PC-3 (cell line): ENCODE measurements at regions not wholly inside any gene's neighbourhood (a gene's known extent, or its start where the extent isn't known, plus 50 kb on each side); places are given as distances from the start of the nearest gene placed in this dataset.

ENCODE experiments used
- ATAC-seq: fragments of 200-7000 bp; cut with Tn5 transposase; 2 replicates; pipeline ENCODE4 v1.9.1; 2020; ENCODE audit warnings: mild to moderate bottlenecking, moderate library complexity
- BruUV-seq: library from RNA; stranded (reverse); fragments of 400-500 nt; replicated peaks from 2 replicates; lab custom pipeline; 2021; lab: Mats Ljungman, UMichigan
- CTCF ChIA-PET: fragments of 300-600 bp; sonication (Branson Sonifier 250); formaldehyde crosslinking; loops from one replicate; lab custom pipeline; 2022; ENCODE audit warnings: antibody characterized with exemption; lab: Charles Lee
- POLR2A ChIA-PET: fragments of 300-600 bp; sonication (Branson Sonifier 250); formaldehyde crosslinking; loops from one replicate; lab custom pipeline; 2022; ENCODE audit warnings: antibody characterized with exemption; ENCODE audit not compliant: unreplicated experiment; lab: Charles Lee
- DNase-seq: peaks from one replicate; pipeline ENCODE4 v3.0.0-alpha.2; 2015
- H2AFZ ChIP-seq: fragments of 300-600 bp; sonication (generic); 2 replicates; pipeline ENCODE4 v1.6.0; 2016; ENCODE audit warnings: antibody characterized with exemption, low read length
- H3F3A ChIP-seq: fragments of 300-600 bp; sonication (generic); one replicate; pipeline ENCODE4 v1.6.0; 2017; ENCODE audit warnings: antibody characterized with exemption, low read length, control low read depth, mild to moderate bottlenecking; ENCODE audit not compliant: unreplicated experiment
- H3K27ac ChIP-seq: fragments of 300-600 bp; sonication (generic); 2 replicates; pipeline ENCODE4 v1.5.1; 2016; ENCODE audit warnings: mild to moderate bottlenecking, low read length
- H3K27me3 ChIP-seq: fragments of 300-600 bp; sonication (generic); 2 replicates; pipeline ENCODE4 v1.6.1; 2016; ENCODE audit warnings: low read length, mixed read lengths
- H3K36me3 ChIP-seq: fragments of 300-600 bp; sonication (generic); 2 replicates; pipeline ENCODE4 v1.6.1; 2016; ENCODE audit warnings: low read depth, mixed run types, low read length, mixed read lengths
- H3K4me1 ChIP-seq: fragments of 300-600 bp; sonication (generic); 2 replicates; pipeline ENCODE4 v1.5.1; 2016; ENCODE audit warnings: low read length; ENCODE audit not compliant: insufficient read depth
- H3K4me2 ChIP-seq: fragments of 300-600 bp; sonication (generic); 2 replicates; pipeline ENCODE4 v1.6.0; 2016; ENCODE audit warnings: low read length
- H3K4me3 ChIP-seq: fragments of 300-600 bp; sonication (generic); 2 replicates; pipeline ENCODE4 v1.5.1; 2016; ENCODE audit warnings: mild to moderate bottlenecking, low read length, mixed read lengths
- H3K79me2 ChIP-seq: fragments of 300-600 bp; sonication (generic); 2 replicates; pipeline ENCODE4 v1.6.1; 2017; ENCODE audit warnings: low read length, mixed read lengths
- H3K9ac ChIP-seq: fragments of 300-600 bp; sonication (generic); 2 replicates; pipeline ENCODE4 v1.6.0; 2016; ENCODE audit warnings: mild to moderate bottlenecking, low read length
- H3K9me2 ChIP-seq: fragments of 300-600 bp; sonication (generic); replicated peaks from 2 replicates; pipeline ENCODE4 v1.6.1; 2016; ENCODE audit warnings: mixed run types, low read length, mixed read lengths
- H3K9me3 ChIP-seq: fragments of 300-600 bp; sonication (generic); 2 replicates; pipeline ENCODE4 v1.6.1; 2016; ENCODE audit warnings: low read length, mixed read lengths
- H4K20me1 ChIP-seq: fragments of 300-600 bp; sonication (generic); 2 replicates; pipeline ENCODE4 v1.6.1; 2016; ENCODE audit warnings: low read length, mixed read lengths
- EZH2 ChIP-seq: fragments of 300-600 bp; sonication (generic); IDR thresholded peaks from one replicate; pipeline ENCODE4 v1.6.1; 2017; ENCODE audit warnings: antibody characterized with exemption, mild to moderate bottlenecking, low read length; ENCODE audit not compliant: unreplicated experiment
- EZH2phosphoT487 ChIP-seq: fragments of 300-600 bp; sonication (generic); IDR thresholded peaks from 2 replicates; pipeline ENCODE4 v1.6.1; 2018; ENCODE audit warnings: mild to moderate bottlenecking, antibody characterized with exemption, low read length, borderline replicate concordance
- intact Hi-C: fragments of 100-400 bp; cut with micrococcal nuclease; formaldehyde crosslinking; loops from 2 replicates; pipeline ENCODE4 v1.9.0; 2023
- TF ChIP-seq, protein P1 (sequence below): fragments of 300-600 bp; sonication (generic); conservative IDR thresholded peaks from 2 replicates; pipeline ENCODE4 v1.5.1; 2017; ENCODE audit warnings: antibody characterized with exemption, low read depth, mild to moderate bottlenecking, low read length

DNA sequence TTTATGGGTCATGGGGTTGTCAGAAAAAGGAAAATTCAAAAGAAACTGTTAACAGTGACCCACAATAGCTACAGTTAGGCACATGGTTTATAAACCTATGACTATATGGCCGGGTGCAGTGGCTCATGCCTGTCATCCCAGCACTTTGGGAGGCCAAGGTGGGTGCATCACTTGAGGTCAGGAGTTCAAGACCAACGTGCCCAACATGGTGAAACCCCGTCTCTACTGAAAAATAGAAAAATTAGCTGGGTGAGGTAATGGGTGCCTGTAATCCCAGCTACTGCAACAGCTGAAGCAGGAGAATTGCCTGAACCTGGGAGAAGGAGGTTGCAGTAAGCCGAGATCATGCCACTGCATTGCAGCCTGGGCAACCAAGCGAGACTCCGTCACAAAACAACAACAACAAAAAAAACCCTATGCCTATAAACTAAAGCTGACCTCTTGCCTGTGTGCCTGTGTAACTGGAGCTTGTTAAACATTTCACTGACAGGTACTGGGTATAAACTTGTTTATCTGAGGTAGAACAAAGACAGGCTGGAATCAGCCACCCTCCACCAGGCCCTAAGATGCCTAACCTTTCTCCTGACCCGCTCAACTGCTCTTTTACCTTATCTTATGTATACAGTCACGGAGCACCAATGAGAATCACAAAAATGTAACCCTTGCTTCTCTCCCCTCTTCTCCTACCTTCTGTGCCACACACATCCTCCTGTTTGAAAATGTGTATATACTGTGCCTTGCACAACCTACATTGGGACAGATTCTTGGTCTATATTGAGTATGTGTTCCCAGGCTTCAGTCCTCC lies 62.9 kb upstream of the ATF7IP2 start:
- no peaks in the 10 kb centered on the region for H3K36me3 ChIP-seq
- H3K27ac ChIP-seq = no peak overlapping the region
- H3K4me2 ChIP-seq = no peak overlapping the region
- ATAC-seq (no peak), DNase-seq (no peak)
- H3K4me1 ChIP-seq = no peaks in the 10 kb centered on the region
- intact Hi-C loops = no loop called here
- no peak overlapping the region for H3K4me3 ChIP-seq
- H3K79me2 ChIP-seq = no peaks in the 10 kb centered on the region
- no peak for TF ChIP-seq EZH2
- TF ChIP-seq, protein P1, sequence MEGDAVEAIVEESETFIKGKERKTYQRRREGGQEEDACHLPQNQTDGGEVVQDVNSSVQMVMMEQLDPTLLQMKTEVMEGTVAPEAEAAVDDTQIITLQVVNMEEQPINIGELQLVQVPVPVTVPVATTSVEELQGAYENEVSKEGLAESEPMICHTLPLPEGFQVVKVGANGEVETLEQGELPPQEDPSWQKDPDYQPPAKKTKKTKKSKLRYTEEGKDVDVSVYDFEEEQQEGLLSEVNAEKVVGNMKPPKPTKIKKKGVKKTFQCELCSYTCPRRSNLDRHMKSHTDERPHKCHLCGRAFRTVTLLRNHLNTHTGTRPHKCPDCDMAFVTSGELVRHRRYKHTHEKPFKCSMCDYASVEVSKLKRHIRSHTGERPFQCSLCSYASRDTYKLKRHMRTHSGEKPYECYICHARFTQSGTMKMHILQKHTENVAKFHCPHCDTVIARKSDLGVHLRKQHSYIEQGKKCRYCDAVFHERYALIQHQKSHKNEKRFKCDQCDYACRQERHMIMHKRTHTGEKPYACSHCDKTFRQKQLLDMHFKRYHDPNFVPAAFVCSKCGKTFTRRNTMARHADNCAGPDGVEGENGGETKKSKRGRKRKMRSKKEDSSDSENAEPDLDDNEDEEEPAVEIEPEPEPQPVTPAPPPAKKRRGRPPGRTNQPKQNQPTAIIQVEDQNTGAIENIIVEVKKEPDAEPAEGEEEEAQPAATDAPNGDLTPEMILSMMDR = no peak
- TF ChIP-seq EZH2phosphoT487 = no peak
- H4K20me1 ChIP-seq = no peaks in the 10 kb centered on the region
- no peaks in the 10 kb centered on the region for H3K9me2 ChIP-seq
- ChIA-PET CTCF (no interaction called here), POLR2A (no interaction called here)
- H3F3A ChIP-seq = no peaks in the 10 kb centered on the region
- H3K9me3 ChIP-seq = no peaks in the 10 kb centered on the region
- BruUV-seq = no TSS peak
- no peak overlapping the region for H2AFZ ChIP-seq
- no peak overlapping the region for H3K9ac ChIP-seq
- no peaks in the 10 kb centered on the region for H3K27me3 ChIP-seq

DNA sequence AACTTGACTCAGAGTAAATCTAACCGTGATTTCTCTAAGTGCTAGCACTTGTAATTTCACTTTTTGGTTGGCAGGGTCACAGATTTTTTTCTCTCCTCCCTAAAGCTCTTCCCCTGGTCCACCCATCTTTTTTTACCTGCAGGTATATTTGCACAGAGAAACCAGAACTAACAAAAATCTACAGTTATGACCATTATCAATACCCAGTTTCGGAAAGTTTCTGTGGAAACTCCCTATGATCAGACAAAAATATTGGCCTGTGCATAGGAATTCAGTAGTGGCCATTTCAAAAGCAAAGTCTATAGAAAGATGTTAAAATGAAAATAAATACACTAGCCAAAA lies 62.4 kb upstream of the ATF7IP2 start:
- Histone ChIP-seq H3K79me2 (no peaks in the 10 kb centered on the region), H3K27ac (no peak overlapping the region)
- CTCF ChIA-PET = no interaction called here

DNA sequence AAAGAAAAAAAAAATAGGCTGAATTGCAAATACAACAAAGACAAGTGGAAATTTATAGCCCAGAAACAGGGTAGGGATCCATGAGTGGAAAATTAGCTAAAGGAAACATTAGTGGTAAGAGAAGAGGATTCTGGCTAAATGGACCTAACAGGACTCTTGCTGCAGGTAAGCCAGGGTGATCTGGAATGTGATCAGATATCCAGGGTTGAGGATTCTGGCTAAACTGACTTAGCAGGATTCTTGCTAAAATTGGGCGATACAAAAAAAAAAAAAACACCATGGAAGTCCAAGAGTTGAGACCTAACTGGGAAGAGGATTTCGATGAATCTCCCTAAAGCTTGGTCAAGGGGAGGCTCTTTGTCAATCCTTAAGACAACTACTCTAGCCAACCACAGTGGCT lies 61.7 kb upstream of the ATF7IP2 start:
- H3K27ac ChIP-seq = no peak overlapping the region
- no peak for DNase-seq
- H3K4me1 ChIP-seq = no peaks in the 10 kb centered on the region
- H3K4me2 ChIP-seq = no peak overlapping the region
- H3K9me3 ChIP-seq = no peaks in the 10 kb centered on the region
- no peak overlapping the region for H3K4me3 ChIP-seq
- no peaks in the 10 kb centered on the region for H4K20me1 ChIP-seq
- TF ChIP-seq EZH2 = no peak
- TF ChIP-seq EZH2phosphoT487 = no peak
- TF ChIP-seq, protein P1 = no peak
- H2AFZ ChIP-seq = no peak overlapping the region
- BruUV-seq = no TSS peak
- no peaks in the 10 kb centered on the region for H3F3A ChIP-seq
- no peaks in the 10 kb centered on the region for H3K36me3 ChIP-seq
- H3K27me3 ChIP-seq = no peaks in the 10 kb centered on the region
- ChIA-PET CTCF (no interaction called here), POLR2A (no interaction called here)
- intact Hi-C loops = no loop called here
- H3K9ac ChIP-seq = no peak overlapping the region
- ATAC-seq = no peak
- H3K9me2 ChIP-seq = no peaks in the 10 kb centered on the region
- no peaks in the 10 kb centered on the region for H3K79me2 ChIP-seq

More for the DNA sequence above, 62.4 kb upstream of the ATF7IP2 start:
- Histone ChIP-seq H3K9me2 (no peaks in the 10 kb centered on the region), H4K20me1 (no peaks in the 10 kb centered on the region), H3K36me3 (no peaks in the 10 kb centered on the region), H3K9ac (no peak overlapping the region), H3F3A (no peaks in the 10 kb centered on the region), H3K4me3 (no peak overlapping the region), H3K4me1 (no peaks in the 10 kb centered on the region), H2AFZ (no peak overlapping the region), H3K9me3 (no peaks in the 10 kb centered on the region), H3K4me2 (no peak overlapping the region), H3K27me3 (no peaks in the 10 kb centered on the region)
- no peak for DNase-seq
- TF ChIP-seq EZH2phosphoT487 (no peak), EZH2 (no peak)
- TF ChIP-seq, protein P1 = no peak
- ATAC-seq = no peak
- POLR2A ChIA-PET = no interaction called here
- intact Hi-C loops = no loop called here
- no TSS peak for BruUV-seq
